ENCODE measurements at regions not wholly inside any gene's neighbourhood (a gene's known extent, or its start where the extent isn't known, plus 50 kb on each side); places are given as distances from the start of the nearest gene placed in this dataset.
A peak's percentile ranks its signal among the peaks of the same experiment; 100 is the strongest.
"Not testable (repeated sequence)": the region's sequence is repeated elsewhere in the genome, so short reads cannot be mapped to it uniquely, and the experiment has no call there.

GRCh38 chr6:44036699-44037101, 90.6 kb downstream of the MRPL14 start:
- DNase-seq (ENCODE audit: low read depth): no peak

GRCh38 chr6:44036196-44036595, 91.1 kb downstream of the MRPL14 start:
- no peak for DNase-seq (ENCODE audit: low read depth)

- DNase-seq (ENCODE audit: low read depth): no peak
Observed at GRCh38 chr6:44035621-44036020, 91.6 kb downstream of the MRPL14 start.

GRCh38 chr6:44034931-44035345, 92.3 kb downstream of the MRPL14 start:
- DNase-seq (ENCODE audit: low read depth): no peak

- no peak for DNase-seq (ENCODE audit: low read depth)
Observed at GRCh38 chr6:44034391-44034861, 92.8 kb downstream of the MRPL14 start.

- no peak for DNase-seq (ENCODE audit: low read depth)
Observed at GRCh38 chr6:44030812-44031454, 96.3 kb downstream of the MRPL14 start.

GRCh38 chr6:44029444-44030185, 97.6 kb downstream of the MRPL14 start:
- peak; percentile 55 for DNase-seq (ENCODE audit: low read depth)

GRCh38 chr6:44028789-44029310, 98.4 kb downstream of the MRPL14 start:
- no peak for DNase-seq (ENCODE audit: low read depth)

- DNase-seq (ENCODE audit: low read depth): no peak
Observed at GRCh38 chr6:44025226-44025625, 102.0 kb downstream of the MRPL14 start.

- DNase-seq (ENCODE audit: low read depth): no peak
Observed at GRCh38 chr6:44024574-44025219, 102.6 kb downstream of the MRPL14 start.

- DNase-seq (ENCODE audit: low read depth): no peak
Observed at GRCh38 chr6:44023586-44024454, 103.4 kb downstream of the MRPL14 start.

GRCh38 chr6:44022671-44023352, 104.4 kb downstream of the MRPL14 start:
- DNase-seq (ENCODE audit: low read depth): no peak

GRCh38 chr6:44022296-44022661, 105.0 kb downstream of the MRPL14 start:
- DNase-seq (ENCODE audit: low read depth): no peak

GRCh38 chr6:44021589-44022295, 105.5 kb downstream of the MRPL14 start:
- DNase-seq (ENCODE audit: low read depth): no peak

- no peak for DNase-seq (ENCODE audit: low read depth)
Observed at GRCh38 chr6:44020664-44021425, 106.4 kb downstream of the MRPL14 start.

GRCh38 chr6:44020148-44020547, 107.1 kb downstream of the MRPL14 start:
- no peak for DNase-seq (ENCODE audit: low read depth)

GRCh38 chr6:44017307-44017706, 109.9 kb downstream of the MRPL14 start:
- DNase-seq (ENCODE audit: low read depth): not testable (repeated sequence)

- no peak for DNase-seq (ENCODE audit: low read depth)
Observed at GRCh38 chr6:44016131-44016870, 111.0 kb downstream of the MRPL14 start.

GRCh38 chr6:44012078-44012493, 115.2 kb downstream of the MRPL14 start:
- peak; percentile 47 for DNase-seq (ENCODE audit: low read depth)
